Memory B cell (primary cell): ENCODE measurements at regions not wholly inside any gene's neighbourhood (a gene's known extent, or its start where the extent isn't known, plus 50 kb on each side); places are given as distances from the start of the nearest gene placed in this dataset.
"Not testable (repeated sequence)": the region's sequence is repeated elsewhere in the genome, so short reads cannot be mapped to it uniquely, and the experiment has no call there.

Experiments
- ATAC-seq: fragments of 150-1000 bp; cut with Tn5 transposase; 2 replicates; pipeline ENCODE4 v1.10.0; 2021; ENCODE audit warnings: low read depth, mild to moderate bottlenecking, moderate library complexity
- DNase-seq, 2 donors: peaks; one replicate each; pipeline ENCODE4 v3.0.0; 2022; ENCODE audit warnings: low spot score in 2 of 2
- H3K27ac Mint-ChIP-seq: one replicate; pipeline ENCODE4 v1.8.0; 2022; ENCODE audit warnings: mild to moderate bottlenecking, moderate library complexity, mixed read lengths
- H3K27me3 Mint-ChIP-seq: one replicate; pipeline ENCODE4 v1.8.0; 2022; ENCODE audit warnings: mixed read lengths
- H3K36me3 Mint-ChIP-seq: one replicate; pipeline ENCODE4 v1.8.0; 2022; ENCODE audit warnings: mild to moderate bottlenecking, mixed read lengths
- H3K4me1 Mint-ChIP-seq: one replicate; pipeline ENCODE4 v1.8.0; 2022; ENCODE audit warnings: mixed read lengths
- H3K4me3 Mint-ChIP-seq: one replicate; pipeline ENCODE4 v1.8.0; 2022; ENCODE audit warnings: mild to moderate bottlenecking, moderate library complexity, mixed read lengths
- H3K9me3 Mint-ChIP-seq: one replicate; pipeline ENCODE4 v1.8.0; 2022; ENCODE audit warnings: mixed read lengths

- not testable (repeated sequence) for H3K27ac Mint-ChIP-seq, H3K4me3 Mint-ChIP-seq, DNase-seq, H3K27me3 Mint-ChIP-seq, H3K4me1 Mint-ChIP-seq, H3K9me3 Mint-ChIP-seq, ATAC-seq, H3K36me3 Mint-ChIP-seq
Measured at GRCh38 chr4:115459301-115459700, 345.9 kb upstream of the NDST4 start.

GRCh38 chr4:115456231-115456630, 342.8 kb upstream of the NDST4 start:
- H3K36me3 Mint-ChIP-seq, result no peaks in the 10 kb centered on the region
- H3K27me3 Mint-ChIP-seq, result no peaks in the 10 kb centered on the region
- H3K9me3 Mint-ChIP-seq, result peaks cover 2% of the 10 kb centered on the region
- no peak overlapping the region for H3K27ac Mint-ChIP-seq
- ATAC-seq (no peak), DNase-seq (no peak)
- no peak overlapping the region for H3K4me3 Mint-ChIP-seq
- no peaks in the 10 kb centered on the region for H3K4me1 Mint-ChIP-seq

DNA sequence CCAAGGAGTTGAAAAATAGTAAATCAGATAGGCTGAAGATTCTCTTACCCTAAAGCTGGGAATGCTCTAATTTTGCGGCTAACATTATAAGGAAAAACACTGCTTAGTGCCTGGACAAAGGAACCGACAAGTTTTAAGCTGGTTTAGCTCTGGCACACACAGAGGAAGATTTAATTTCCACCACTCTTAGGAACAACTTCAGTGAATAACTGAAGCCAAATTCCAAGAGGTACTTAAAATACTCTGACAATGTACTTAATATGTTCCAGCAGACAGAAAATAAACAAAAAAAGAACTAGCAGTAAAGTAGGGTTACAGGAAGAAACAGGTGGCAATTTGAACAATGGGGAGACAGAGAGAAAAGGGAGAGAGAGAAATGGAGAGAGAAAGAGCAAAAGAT, 340.8 kb upstream of the NDST4 start:
- ATAC-seq (no peak), DNase-seq (no peak)
- Mint-ChIP-seq H3K4me3 (no peak overlapping the region), H3K9me3 (peaks cover 4% of the 10 kb centered on the region), H3K27ac (no peak overlapping the region), H3K36me3 (no peaks in the 10 kb centered on the region), H3K27me3 (no peaks in the 10 kb centered on the region), H3K4me1 (no peaks in the 10 kb centered on the region)

GRCh38 chr4:115453416-115453815, 340.0 kb upstream of the NDST4 start:
- ATAC-seq, result no peak
- peaks cover 4% of the 10 kb centered on the region for H3K9me3 Mint-ChIP-seq
- H3K27me3 Mint-ChIP-seq, result no peaks in the 10 kb centered on the region
- no peak overlapping the region for H3K4me3 Mint-ChIP-seq
- H3K4me1 Mint-ChIP-seq, result no peaks in the 10 kb centered on the region
- DNase-seq, result no peak
- no peaks in the 10 kb centered on the region for H3K36me3 Mint-ChIP-seq
- H3K27ac Mint-ChIP-seq, result no peak overlapping the region

GRCh38 chr4:115452229-115452628, 338.8 kb upstream of the NDST4 start:
- ATAC-seq, DNase-seq, H3K27ac Mint-ChIP-seq, H3K27me3 Mint-ChIP-seq, H3K36me3 Mint-ChIP-seq, H3K4me1 Mint-ChIP-seq, H3K9me3 Mint-ChIP-seq, H3K4me3 Mint-ChIP-seq: not testable (repeated sequence)

DNA sequence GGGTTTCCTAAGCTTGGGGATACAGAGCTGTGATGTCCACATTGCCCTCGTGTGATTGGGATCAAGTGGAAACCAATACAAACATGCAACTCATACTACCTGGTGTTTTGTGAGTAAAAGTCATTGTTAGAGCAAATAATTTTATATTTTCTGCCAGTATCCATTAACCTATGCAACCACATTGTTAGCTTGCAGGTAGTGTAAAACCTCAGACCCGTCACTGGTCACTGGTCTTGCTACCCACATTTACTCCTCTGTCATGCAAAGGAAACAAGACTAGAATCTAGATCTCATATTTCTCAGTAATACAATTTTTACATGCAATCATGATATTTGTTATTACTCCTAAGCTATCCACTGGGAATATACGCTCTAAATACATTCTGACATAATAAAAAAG, 324.3 kb upstream of the NDST4 start:
- no peak for ATAC-seq
- Mint-ChIP-seq H3K4me3 (no peak overlapping the region), H3K9me3 (peaks cover 2% of the 10 kb centered on the region), H3K36me3 (no peaks in the 10 kb centered on the region), H3K27ac (no peak overlapping the region), H3K27me3 (no peaks in the 10 kb centered on the region), H3K4me1 (no peaks in the 10 kb centered on the region)
- no peak for DNase-seq

DNA sequence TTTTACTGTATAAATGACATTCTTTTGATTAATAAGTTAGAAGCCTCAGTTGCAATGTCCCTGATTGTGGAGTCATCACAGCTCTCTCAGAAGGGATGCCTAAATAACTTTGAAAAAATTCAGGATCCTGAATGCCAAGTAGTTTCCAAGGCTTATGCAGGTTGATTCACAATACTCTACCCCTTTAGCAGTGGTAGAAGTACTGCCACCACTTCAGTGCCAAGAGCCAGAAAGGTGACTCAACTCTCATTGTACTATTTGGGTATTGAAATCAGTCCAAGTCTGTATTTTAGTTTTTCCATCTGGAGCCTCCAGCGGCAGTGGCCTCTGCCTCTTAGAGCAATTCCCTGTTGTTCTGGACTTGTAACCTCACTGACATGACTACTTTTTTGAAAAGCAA, 320.1 kb upstream of the NDST4 start:
- Mint-ChIP-seq H3K27me3 (no peaks in the 10 kb centered on the region), H3K27ac (no peak overlapping the region), H3K9me3 (no peaks in the 10 kb centered on the region), H3K4me3 (no peak overlapping the region), H3K4me1 (no peaks in the 10 kb centered on the region), H3K36me3 (no peaks in the 10 kb centered on the region)
- DNase-seq, result no peak
- ATAC-seq, result no peak

- Mint-ChIP-seq H3K4me3 (no peak overlapping the region), H3K27ac (no peak overlapping the region), H3K27me3 (no peaks in the 10 kb centered on the region), H3K9me3 (no peaks in the 10 kb centered on the region), H3K36me3 (no peaks in the 10 kb centered on the region), H3K4me1 (no peaks in the 10 kb centered on the region)
- no peak for ATAC-seq
- no peak for DNase-seq
Measured at GRCh38 chr4:115430024-115430423, 316.6 kb upstream of the NDST4 start.

DNA sequence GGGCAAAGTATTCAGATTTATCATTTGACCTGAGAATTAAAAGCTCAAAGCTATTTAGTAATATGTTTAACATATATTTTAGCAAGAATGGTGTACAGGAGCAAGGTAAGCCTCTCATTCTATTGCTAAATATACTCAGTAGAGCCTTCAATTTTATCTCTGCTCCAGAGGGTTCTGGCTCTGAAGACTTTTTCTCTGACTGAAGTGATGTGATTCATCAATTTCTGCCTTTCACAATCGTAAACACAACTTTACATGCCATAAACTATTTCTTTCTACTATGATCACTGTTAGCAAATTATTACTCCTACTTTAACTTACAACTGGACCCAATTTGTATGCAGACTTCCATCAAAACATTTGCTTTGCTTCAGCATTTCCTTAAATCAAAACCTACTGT, 315.0 kb upstream of the NDST4 start:
- Mint-ChIP-seq H3K27ac (no peak overlapping the region), H3K4me3 (no peak overlapping the region), H3K36me3 (no peaks in the 10 kb centered on the region), H3K9me3 (no peaks in the 10 kb centered on the region), H3K27me3 (no peaks in the 10 kb centered on the region), H3K4me1 (no peaks in the 10 kb centered on the region)
- ATAC-seq (no peak), DNase-seq (no peak)

GRCh38 chr4:115424852-115425251, 311.4 kb upstream of the NDST4 start:
- Mint-ChIP-seq H3K27ac (no peak overlapping the region), H3K4me1 (no peaks in the 10 kb centered on the region), H3K36me3 (no peaks in the 10 kb centered on the region), H3K9me3 (peaks cover 2% of the 10 kb centered on the region), H3K4me3 (no peak overlapping the region), H3K27me3 (no peaks in the 10 kb centered on the region)
- ATAC-seq (no peak), DNase-seq (no peak)

GRCh38 chr4:115418635-115419396, 305.4 kb upstream of the NDST4 start:
- H3K27ac Mint-ChIP-seq, result no peak overlapping the region
- H3K27me3 Mint-ChIP-seq, result no peaks in the 10 kb centered on the region
- H3K36me3 Mint-ChIP-seq, result no peaks in the 10 kb centered on the region
- ATAC-seq (no peak), DNase-seq (no peak)
- H3K4me3 Mint-ChIP-seq, result no peak overlapping the region
- peaks cover 4% of the 10 kb centered on the region for H3K9me3 Mint-ChIP-seq
- H3K4me1 Mint-ChIP-seq, result no peaks in the 10 kb centered on the region

DNA sequence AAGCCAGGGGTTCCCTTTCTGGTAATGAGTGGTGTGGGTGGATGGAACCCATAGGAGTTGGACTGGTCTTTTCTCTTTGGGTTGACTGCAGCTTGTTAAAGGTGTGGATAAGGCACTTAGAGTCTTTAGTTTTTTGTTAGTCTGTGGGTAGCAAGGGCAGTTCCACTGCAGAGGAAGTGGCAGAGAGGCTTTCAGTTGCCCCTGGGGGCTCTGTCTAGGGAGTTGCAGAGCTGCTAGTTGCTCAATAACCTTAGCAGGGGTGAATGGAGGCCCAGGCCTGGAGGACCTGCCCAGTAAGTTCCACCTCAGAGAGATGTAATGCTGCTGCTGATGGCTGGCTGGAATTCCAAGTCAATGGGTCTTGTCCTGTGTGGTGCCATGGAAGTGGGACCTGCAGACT, 282.6 kb upstream of the NDST4 start:
- peaks cover 11% of the 10 kb centered on the region for H3K9me3 Mint-ChIP-seq
- no peak overlapping the region for H3K4me3 Mint-ChIP-seq
- no peaks in the 10 kb centered on the region for H3K27me3 Mint-ChIP-seq
- no peak overlapping the region for H3K27ac Mint-ChIP-seq
- no peaks in the 10 kb centered on the region for H3K36me3 Mint-ChIP-seq
- ATAC-seq (no peak), DNase-seq (no peak)
- H3K4me1 Mint-ChIP-seq, result no peaks in the 10 kb centered on the region

- ATAC-seq (no peak), DNase-seq (no peak)
- Mint-ChIP-seq H3K36me3 (no peaks in the 10 kb centered on the region), H3K9me3 (peaks cover 2% of the 10 kb centered on the region), H3K27ac (no peak overlapping the region), H3K27me3 (no peaks in the 10 kb centered on the region), H3K4me3 (no peak overlapping the region), H3K4me1 (no peaks in the 10 kb centered on the region)
Measured at GRCh38 chr4:115376866-115377265, 263.4 kb upstream of the NDST4 start.

- no peaks in the 10 kb centered on the region for H3K36me3 Mint-ChIP-seq
- H3K9me3 Mint-ChIP-seq, result peaks cover 2% of the 10 kb centered on the region
- no peaks in the 10 kb centered on the region for H3K27me3 Mint-ChIP-seq
- H3K27ac Mint-ChIP-seq, result no peak overlapping the region
- no peak for DNase-seq
- no peak overlapping the region for H3K4me3 Mint-ChIP-seq
- H3K4me1 Mint-ChIP-seq, result no peaks in the 10 kb centered on the region
- ATAC-seq, result no peak
Measured at GRCh38 chr4:115374621-115375020, 261.2 kb upstream of the NDST4 start.

GRCh38 chr4:115370490-115370889, 257.1 kb upstream of the NDST4 start:
- no peaks in the 10 kb centered on the region for H3K9me3 Mint-ChIP-seq
- no peak overlapping the region for H3K27ac Mint-ChIP-seq
- no peak for ATAC-seq
- H3K4me3 Mint-ChIP-seq, result no peak overlapping the region
- H3K4me1 Mint-ChIP-seq, result no peaks in the 10 kb centered on the region
- H3K36me3 Mint-ChIP-seq, result no peaks in the 10 kb centered on the region
- no peak for DNase-seq
- H3K27me3 Mint-ChIP-seq, result no peaks in the 10 kb centered on the region
